A673 (cell line): ENCODE measurements at regions not wholly inside any gene's neighbourhood (a gene's known extent, or its start where the extent isn't known, plus 50 kb on each side); places are given as distances from the start of the nearest gene placed in this dataset.

Source experiments
- EZH2 ChIP-seq: fragments of 200-600 bp; sonication (generic); IDR thresholded peaks from 2 replicates; pipeline ENCODE4 v1.6.1; 2017; ENCODE audit warnings: borderline replicate concordance, low read depth, mild to moderate bottlenecking, mixed read lengths, antibody characterized with exemption, low read length; ENCODE audit not compliant: poor library complexity, severe bottlenecking
- TF ChIP-seq, protein P1 (sequence below): fragments of 300-800, 200-600 bp; sonication (generic); conservative IDR thresholded peaks from 2 replicates; pipeline ENCODE4 v1.5.1; 2017; ENCODE audit warnings: low read depth, mild to moderate bottlenecking, antibody characterized with exemption, low read length, moderate library complexity, mixed read lengths

DNA sequence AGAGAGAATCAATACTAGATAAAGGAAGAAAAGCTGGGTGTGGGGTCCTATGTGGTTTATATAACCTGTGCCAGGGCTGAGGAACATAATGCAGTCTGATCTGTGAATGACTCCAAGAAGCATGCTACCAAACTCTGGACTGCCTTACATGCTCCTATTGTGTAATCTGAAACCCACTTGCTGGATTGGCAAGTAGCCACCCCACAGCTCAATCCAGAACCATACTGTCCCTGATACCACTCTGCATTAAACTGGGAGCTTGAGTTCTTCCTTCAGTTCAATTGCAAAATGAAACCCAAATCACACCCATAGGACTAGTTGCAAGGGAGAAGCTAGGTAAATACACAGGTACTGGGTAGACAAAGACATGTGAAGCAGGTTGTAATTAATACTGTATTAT is 115.4 kb upstream of the NEGR1 start:
- TF ChIP-seq, protein P1, sequence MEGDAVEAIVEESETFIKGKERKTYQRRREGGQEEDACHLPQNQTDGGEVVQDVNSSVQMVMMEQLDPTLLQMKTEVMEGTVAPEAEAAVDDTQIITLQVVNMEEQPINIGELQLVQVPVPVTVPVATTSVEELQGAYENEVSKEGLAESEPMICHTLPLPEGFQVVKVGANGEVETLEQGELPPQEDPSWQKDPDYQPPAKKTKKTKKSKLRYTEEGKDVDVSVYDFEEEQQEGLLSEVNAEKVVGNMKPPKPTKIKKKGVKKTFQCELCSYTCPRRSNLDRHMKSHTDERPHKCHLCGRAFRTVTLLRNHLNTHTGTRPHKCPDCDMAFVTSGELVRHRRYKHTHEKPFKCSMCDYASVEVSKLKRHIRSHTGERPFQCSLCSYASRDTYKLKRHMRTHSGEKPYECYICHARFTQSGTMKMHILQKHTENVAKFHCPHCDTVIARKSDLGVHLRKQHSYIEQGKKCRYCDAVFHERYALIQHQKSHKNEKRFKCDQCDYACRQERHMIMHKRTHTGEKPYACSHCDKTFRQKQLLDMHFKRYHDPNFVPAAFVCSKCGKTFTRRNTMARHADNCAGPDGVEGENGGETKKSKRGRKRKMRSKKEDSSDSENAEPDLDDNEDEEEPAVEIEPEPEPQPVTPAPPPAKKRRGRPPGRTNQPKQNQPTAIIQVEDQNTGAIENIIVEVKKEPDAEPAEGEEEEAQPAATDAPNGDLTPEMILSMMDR, result no peak
- TF ChIP-seq EZH2, result no peak
